ENCODE measurements at regions not wholly inside any gene's neighbourhood (a gene's known extent, or its start where the extent isn't known, plus 50 kb on each side); places are given as distances from the start of the nearest gene placed in this dataset.

GRCh38 chr2:18387441-18388206 is 172.8 kb downstream of the RDH14 start:
- H3K18ac ChIP-seq (ENCODE audit: insufficient read length, low read depth, low read length), result no peak overlapping the region
- DNase-seq, result peak; percentile 88
- no peak overlapping the region for H2BK12ac ChIP-seq (ENCODE audit: insufficient read length, low read depth, low read length)
- no peak overlapping the region for H2BK120ac ChIP-seq (ENCODE audit: low read depth, low read length, poor library complexity, severe bottlenecking)
- H3K14ac ChIP-seq (ENCODE audit: insufficient read depth, low read length), result no peak overlapping the region
- H3K27ac ChIP-seq (ENCODE audit: insufficient read length, low read depth, low read length), result no peak overlapping the region
- H4K8ac ChIP-seq (replicated peaks; ENCODE audit: insufficient read length, low read depth, low read length), result no peak overlapping the region
- no peak overlapping the region for H3K56ac ChIP-seq (ENCODE audit: insufficient read length, low read depth, low read length)
- no peak overlapping the region for H3T11ph ChIP-seq (ENCODE audit: low read length)
- no peaks in the 10 kb centered on the region for H3K27me3 ChIP-seq (ENCODE audit: insufficient read depth, low read length)
- H3K9me3 ChIP-seq (ENCODE audit: control insufficient read depth, low read depth, low read length), result no peaks in the 10 kb centered on the region
- no peak overlapping the region for H2BK15ac ChIP-seq (ENCODE audit: low read depth, low read length)
- no peaks in the 10 kb centered on the region for H3K23me2 ChIP-seq (ENCODE audit: insufficient read length, low read depth, low read length, poor library complexity, severe bottlenecking)
- H4K20me1 ChIP-seq (ENCODE audit: control insufficient read depth, insufficient read depth, insufficient read length), result no peaks in the 10 kb centered on the region
- H2AK5ac ChIP-seq (ENCODE audit: insufficient read length, low read length), result no peak overlapping the region
- WGBS (ENCODE audit: extremely low coverage, insufficient read length, low lambda C conversion rate), result no CpG with 5 or more reads among the region's 15 CpGs
- TF ChIP-seq CTCF (conservative IDR thresholded peaks at IDR 0.05), result peak; percentile 87
- peak overlapping the region; percentile 8 to 61 (median 28); a peak in 3 of 7 replicates for H3K27ac Mint-ChIP-seq
- no peak overlapping the region for H3K23ac ChIP-seq (ENCODE audit: insufficient read length, low read depth, low read length)
- no peaks in the 10 kb centered on the region for H3K79me1 ChIP-seq (ENCODE audit: insufficient read depth, low read depth, low read length, poor library complexity, severe bottlenecking)
- peaks cover 2% of the 10 kb centered on the region; the same call in 1 of the 2 replicates for H3K27me3 Mint-ChIP-seq (ENCODE audit: low read depth)
- no peak overlapping the region for H3K4me2 ChIP-seq (ENCODE audit: insufficient read depth, insufficient read length, low read length)
- H4K5ac ChIP-seq (ENCODE audit: insufficient read length, low read depth, low read length), result no peak overlapping the region
- H2BK5ac ChIP-seq (ENCODE audit: insufficient read length, low read length), result no peak overlapping the region
- H4K91ac ChIP-seq (ENCODE audit: insufficient read length, low read depth, low read length), result no peak overlapping the region
- peaks cover 2% of the 10 kb centered on the region in 2 experiments; a peak in 2 of 4 replicates for H3K4me1 Mint-ChIP-seq
- H3K4me1 ChIP-seq (ENCODE audit: insufficient read depth, low read length), result no peaks in the 10 kb centered on the region
- H3K9me3 Mint-ChIP-seq, result no peaks in the 10 kb centered on the region
- peak overlapping the region; percentile 3 to 46; a peak in 3 of 5 replicates for H3K4me3 Mint-ChIP-seq
- no peak overlapping the region for H2BK20ac ChIP-seq (ENCODE audit: low read depth, low read length, poor library complexity, severe bottlenecking)
- H2AFZ ChIP-seq (ENCODE audit: low read length), result no peak overlapping the region
- H3K79me2 ChIP-seq (ENCODE audit: insufficient read depth, low read length), result no peaks in the 10 kb centered on the region
- H3K36me3 Mint-ChIP-seq (ENCODE audit: insufficient read depth in 1 of 3, low read depth in 3 of 3), result no peaks in the 10 kb centered on the region
- no peak overlapping the region for H3K4ac ChIP-seq (ENCODE audit: low read depth, low read length)
- H3K9ac ChIP-seq (ENCODE audit: extremely low read depth, insufficient read length, low read length), result no peak overlapping the region
